Sigmoid colon (tissue), 6 donors: ENCODE measurements at regions not wholly inside any gene's neighbourhood (a gene's known extent, or its start where the extent isn't known, plus 50 kb on each side); places are given as distances from the start of the nearest gene placed in this dataset.

Source experiments
- DNase-seq: peaks from one replicate; pipeline ENCODE4 v3.0.0-alpha.2; 2019
- H3K27ac ChIP-seq, 4 donors: fragments of 200-600 bp; sonication (generic); one replicate each; pipeline ENCODE4 v1.5.1; 2016 to 2019; ENCODE audit warnings: mild to moderate bottlenecking in 1 of 4
- H3K27me3 ChIP-seq, 3 donors: fragments of 200-600 bp; sonication (generic); one replicate each; pipeline ENCODE4 v1.5.1; 2019; ENCODE audit warnings: mild to moderate bottlenecking in 1 of 3
- H3K36me3 ChIP-seq, 4 donors: fragments of 200-600 bp; sonication (generic); one replicate each; pipeline ENCODE4 v1.5.1; 2016 to 2019
- H3K4me1 ChIP-seq, 4 donors: fragments of 200-600 bp; sonication (generic); one replicate each; pipeline ENCODE4 v1.5.1; 2017 to 2019
- H3K4me3 ChIP-seq, 4 donors: fragments of 200-600 bp; sonication (generic); one replicate each; pipeline ENCODE4 v1.5.1; 2017 to 2019; ENCODE audit warnings: mild to moderate bottlenecking in 2 of 4, moderate library complexity in 1 of 4
- H3K9me3 ChIP-seq, 4 donors: fragments of 200-600 bp in 3 of 4; sonication (generic) in 3 of 4; one replicate each; pipeline versions ENCODE4 v1.5.1 to v1.6.1; 2013 to 2019
- EP300 ChIP-seq, 4 donors: sonication (generic); formaldehyde crosslinking; IDR thresholded peaks; one replicate each; pipeline ENCODE4 v1.6.1; 2017; ENCODE audit warnings: antibody characterized with exemption in 4 of 4
- POLR2A ChIP-seq, 2 donors: fragments of 450-650 bp; IDR thresholded peaks; one replicate each; pipeline ENCODE4 v1.6.1; 2016; ENCODE audit warnings: antibody characterized with exemption in 2 of 2, mild to moderate bottlenecking in 2 of 2, moderate library complexity in 2 of 2
- POLR2AphosphoS5 ChIP-seq, 4 donors: sonication (generic); formaldehyde crosslinking; IDR thresholded peaks; one replicate each; pipeline ENCODE4 v1.6.1; 2017; ENCODE audit warnings: antibody characterized with exemption in 4 of 4
- WGBS, 2 donors: extraction: QIAGEN DNeasy Blood & Tissue Kit; methylation state at CpG; one replicate each; pipeline ENCODE4 v1.1.7; 2013; 5-methylcytosine and 5-hydroxymethylcytosine counted together
- intact Hi-C: fragments of 100-400 bp; cut with DNase I; formaldehyde crosslinking; loops from one replicate; pipeline ENCODE4 v1.15.1; 2023
- TF ChIP-seq, protein P1 (sequence below), 4 experiments: fragments of 450-650 bp in 3 of 4; fragments of 200-600 bp in 1 of 4; IDR thresholded peaks; one replicate each; pipeline ENCODE4 v1.5.1; 2016 to 2019; ENCODE audit warnings: antibody characterized with exemption in 4 of 4, mild to moderate bottlenecking in 3 of 4, moderate library complexity in 2 of 4
- donor health status: healthy with polysubstance abuse.
- donor health status: healthy.

DNA sequence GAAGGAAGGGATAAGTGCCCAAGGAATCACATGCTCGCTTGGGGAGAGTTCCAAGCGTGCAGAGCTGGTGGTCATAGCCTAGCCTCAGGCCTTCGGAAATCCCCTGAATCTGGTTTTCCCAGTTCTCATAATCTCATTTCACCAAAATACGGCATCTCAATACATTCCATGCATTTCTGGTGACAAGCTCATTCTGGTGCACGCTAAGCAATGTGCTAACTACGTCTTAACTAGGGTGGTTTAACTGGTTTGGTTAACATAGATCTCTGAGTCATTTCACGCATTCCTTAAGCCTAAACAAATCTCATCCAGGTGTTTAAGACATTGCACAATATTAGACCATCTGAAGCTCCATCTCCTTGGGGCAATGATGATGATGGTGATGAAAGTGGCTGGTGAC is 72.9 kb upstream of the STEAP1B start:
- Histone ChIP-seq H3K4me3 (no peak overlapping the region), H3K27me3 (no peaks in the 10 kb centered on the region), H3K9me3 (no peaks in the 10 kb centered on the region), H3K27ac (no peak overlapping the region), H3K4me1 (peaks cover 0 to 30% (median 13%) of the 10 kb centered on the region in 4 donors), H3K36me3 (no peaks in the 10 kb centered on the region)
- no peak for DNase-seq
- TF ChIP-seq POLR2A (IDR thresholded peaks at IDR 0.05) (no peak), EP300 (IDR thresholded peaks at IDR 0.05) (no peak), POLR2AphosphoS5 (IDR thresholded peaks at IDR 0.05) (no peak)
- TF ChIP-seq, protein P1, sequence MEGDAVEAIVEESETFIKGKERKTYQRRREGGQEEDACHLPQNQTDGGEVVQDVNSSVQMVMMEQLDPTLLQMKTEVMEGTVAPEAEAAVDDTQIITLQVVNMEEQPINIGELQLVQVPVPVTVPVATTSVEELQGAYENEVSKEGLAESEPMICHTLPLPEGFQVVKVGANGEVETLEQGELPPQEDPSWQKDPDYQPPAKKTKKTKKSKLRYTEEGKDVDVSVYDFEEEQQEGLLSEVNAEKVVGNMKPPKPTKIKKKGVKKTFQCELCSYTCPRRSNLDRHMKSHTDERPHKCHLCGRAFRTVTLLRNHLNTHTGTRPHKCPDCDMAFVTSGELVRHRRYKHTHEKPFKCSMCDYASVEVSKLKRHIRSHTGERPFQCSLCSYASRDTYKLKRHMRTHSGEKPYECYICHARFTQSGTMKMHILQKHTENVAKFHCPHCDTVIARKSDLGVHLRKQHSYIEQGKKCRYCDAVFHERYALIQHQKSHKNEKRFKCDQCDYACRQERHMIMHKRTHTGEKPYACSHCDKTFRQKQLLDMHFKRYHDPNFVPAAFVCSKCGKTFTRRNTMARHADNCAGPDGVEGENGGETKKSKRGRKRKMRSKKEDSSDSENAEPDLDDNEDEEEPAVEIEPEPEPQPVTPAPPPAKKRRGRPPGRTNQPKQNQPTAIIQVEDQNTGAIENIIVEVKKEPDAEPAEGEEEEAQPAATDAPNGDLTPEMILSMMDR (IDR thresholded peaks at IDR 0.05) = no peak
- 60 to 75% methylated on average over 7 of the region's 7 CpGs for WGBS, 2 donors
- intact Hi-C loops = no loop called here

DNA sequence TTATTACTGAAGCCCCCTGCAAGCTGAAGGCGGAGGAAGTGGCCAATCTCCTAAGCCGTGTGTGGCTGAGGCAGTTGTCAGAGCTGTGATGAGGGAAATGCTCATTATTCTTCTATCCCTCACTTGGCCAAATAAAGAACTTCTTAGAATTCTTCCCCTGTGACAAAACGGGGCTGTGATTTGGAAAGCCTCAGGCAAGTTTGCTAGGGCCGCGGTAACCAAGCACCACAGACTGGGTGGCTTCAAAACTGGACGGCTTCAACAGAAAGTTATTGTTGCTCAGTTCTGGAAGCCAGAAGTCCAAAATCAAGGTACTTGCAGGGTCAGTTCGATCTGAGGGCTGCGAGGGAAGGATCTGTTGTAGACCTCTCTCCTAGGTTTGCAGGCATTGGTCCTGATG is 72.3 kb upstream of the STEAP1B start:
- Histone ChIP-seq H3K9me3 (no peaks in the 10 kb centered on the region), H3K4me3 (no peak overlapping the region), H3K36me3 (no peaks in the 10 kb centered on the region), H3K4me1 (peaks cover 0 to 24% (median 7%) of the 10 kb centered on the region in 4 donors), H3K27me3 (no peaks in the 10 kb centered on the region), H3K27ac (no peak overlapping the region)
- TF ChIP-seq EP300 (IDR thresholded peaks at IDR 0.05) (no peak), POLR2AphosphoS5 (IDR thresholded peaks at IDR 0.05) (no peak), POLR2A (IDR thresholded peaks at IDR 0.05) (no peak)
- TF ChIP-seq, protein P1 (IDR thresholded peaks at IDR 0.05) = no peak
- whole genome bisulfite sequencing, 2 donors = 80 to 82% methylated on average over 8 of the region's 8 CpGs
- DNase-seq = no peak
- intact Hi-C loops = no loop called here

DNA sequence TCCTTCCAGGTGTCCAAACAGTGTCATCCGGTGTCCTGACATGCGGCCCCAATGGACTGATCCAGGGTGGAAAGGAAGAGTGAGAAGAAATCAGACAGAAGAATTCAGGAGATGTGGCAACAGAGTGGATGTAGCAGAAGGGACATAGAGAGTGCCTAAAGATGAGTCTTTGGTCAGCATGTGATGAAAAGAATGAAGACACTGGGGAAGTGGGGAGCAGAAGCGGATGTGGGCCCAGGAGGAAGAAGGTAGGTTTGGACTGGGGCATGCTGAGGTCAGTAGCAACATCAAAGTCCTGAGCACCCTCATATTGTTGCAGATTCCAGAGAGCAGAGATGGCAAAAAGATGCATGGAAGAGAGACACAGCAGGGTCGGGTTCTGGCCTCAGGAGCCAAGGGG is 71.8 kb upstream of the STEAP1B start:
- no peaks in the 10 kb centered on the region for H3K9me3 ChIP-seq
- no peak for DNase-seq
- no peak overlapping the region for H3K4me3 ChIP-seq
- no peaks in the 10 kb centered on the region for H3K36me3 ChIP-seq
- 87 to 91% methylated on average over 4 of the region's 4 CpGs for WGBS, 2 donors
- TF ChIP-seq POLR2AphosphoS5 (IDR thresholded peaks at IDR 0.05) = no peak
- TF ChIP-seq, protein P1 (IDR thresholded peaks at IDR 0.05) = no peak
- no peak for TF ChIP-seq POLR2A (IDR thresholded peaks at IDR 0.05)
- no peak for TF ChIP-seq EP300 (IDR thresholded peaks at IDR 0.05)
- H3K27me3 ChIP-seq = no peaks in the 10 kb centered on the region
- intact Hi-C loops = no loop called here
- H3K4me1 ChIP-seq = peaks cover 0 to 19% (median 2%) of the 10 kb centered on the region in 4 donors
- H3K27ac ChIP-seq = no peak overlapping the region

DNA sequence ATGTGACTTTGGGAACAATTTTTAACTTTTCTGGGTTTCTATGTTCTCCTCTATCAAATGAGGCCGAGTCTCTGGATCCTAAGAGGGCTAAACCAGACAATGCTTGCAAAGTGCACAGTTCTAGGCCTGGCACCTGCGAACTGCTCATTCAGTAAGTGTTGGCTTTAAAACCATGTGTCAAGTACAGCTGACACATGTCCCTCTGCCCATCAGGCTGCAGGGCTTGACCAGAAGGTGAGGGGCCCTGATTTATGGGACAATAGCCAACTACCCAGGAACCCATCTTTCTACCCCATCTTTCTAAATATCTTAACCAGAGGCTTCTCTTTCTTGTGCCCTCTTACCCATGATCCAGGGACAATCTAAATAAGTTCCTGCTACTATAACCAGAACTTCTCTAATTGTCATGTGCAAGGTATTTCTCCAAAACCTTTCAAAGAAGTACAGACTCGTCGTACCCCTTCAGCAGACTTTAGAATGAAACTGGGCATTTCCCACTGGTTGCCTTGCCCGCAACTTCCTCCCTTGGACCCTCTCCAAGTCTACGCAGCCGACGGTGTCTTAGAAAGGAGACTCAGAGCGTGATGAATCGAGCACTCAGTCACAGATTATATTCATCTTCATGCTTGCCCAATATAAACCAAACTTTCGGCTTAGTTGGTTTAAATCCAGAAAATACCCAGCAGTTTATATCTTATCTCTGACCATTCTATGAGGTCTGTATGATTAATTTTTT is 69.8 kb upstream of the STEAP1B start:
- Histone ChIP-seq H3K4me1 (peaks cover 0 to 10% (median 0%) of the 10 kb centered on the region in 4 donors), H3K27me3 (no peaks in the 10 kb centered on the region), H3K4me3 (no peak overlapping the region), H3K27ac (no peak overlapping the region), H3K9me3 (no peaks in the 10 kb centered on the region), H3K36me3 (no peaks in the 10 kb centered on the region)
- 48 to 64% methylated on average over 11 of the region's 11 CpGs for WGBS, 2 donors
- TF ChIP-seq, protein P1 (IDR thresholded peaks at IDR 0.05) = no peak
- intact Hi-C loops = loop anchor here (10.0 kb wide), 1 partner anchor 285 kb away; no protein-coding TSS in a partner anchor
- no peak for DNase-seq

DNA sequence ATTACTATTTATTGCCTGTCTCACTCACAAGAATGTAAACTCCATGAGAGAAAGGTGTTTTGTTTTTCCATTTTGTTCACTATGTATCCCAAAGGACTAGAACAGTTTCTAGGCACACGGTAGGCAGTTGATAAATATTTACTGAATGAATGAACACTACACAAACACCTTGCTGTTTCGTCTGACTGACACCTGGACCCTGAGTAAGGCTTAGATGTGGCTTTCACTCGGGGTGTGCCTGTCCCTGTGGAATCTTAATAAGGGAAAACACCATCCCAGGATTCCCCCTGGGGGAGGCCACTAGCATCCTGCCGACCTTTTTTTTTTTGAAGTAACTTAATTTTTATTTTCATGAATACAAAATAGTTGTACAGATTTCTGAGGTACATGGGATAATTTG is 66.6 kb upstream of the STEAP1B start:
- Histone ChIP-seq H3K36me3 (no peaks in the 10 kb centered on the region), H3K9me3 (no peaks in the 10 kb centered on the region), H3K27ac (no peak overlapping the region), H3K4me3 (no peak overlapping the region), H3K27me3 (no peaks in the 10 kb centered on the region), H3K4me1 (peaks cover 0 to 18% (median 6%) of the 10 kb centered on the region in 4 donors)
- intact Hi-C loops = loop anchor here (10.0 kb wide), 1 partner anchor 288 kb away; no protein-coding TSS in a partner anchor
- TF ChIP-seq EP300 (IDR thresholded peaks at IDR 0.05) = no peak
- TF ChIP-seq, protein P1 (IDR thresholded peaks at IDR 0.05) = no peak
- TF ChIP-seq POLR2A (IDR thresholded peaks at IDR 0.05) = no peak
- WGBS, 2 donors = 25 to 62% methylated on average over 4 of the region's 4 CpGs
- no peak for DNase-seq
